HG03175 (cell line): ENCODE measurements at regions not wholly inside any gene's neighbourhood (a gene's known extent, or its start where the extent isn't known, plus 50 kb on each side); places are given as distances from the start of the nearest gene placed in this dataset.
A peak's percentile ranks its signal among the peaks of the same experiment; 100 is the strongest.

Source experiments
- ATAC-seq: cut with Tn5 transposase; IDR thresholded peaks from one replicate; pipeline ENCODE4 v1.9.1; 2021; ENCODE audit warnings: mild to moderate bottlenecking, moderate library complexity; ENCODE audit not compliant: unreplicated experiment

GRCh38 chr5:118778941-118779340 lies 209.4 kb downstream of the DTWD2 start:
- ATAC-seq, result no peak

GRCh38 chr5:118777189-118777736 lies 211.1 kb downstream of the DTWD2 start:
- ATAC-seq, result no peak

GRCh38 chr5:118776755-118777154 lies 211.6 kb downstream of the DTWD2 start:
- ATAC-seq, result peak; percentile 50

GRCh38 chr5:118775790-118776499 lies 212.4 kb downstream of the DTWD2 start:
- ATAC-seq, result no peak

- no peak for ATAC-seq
Measured at GRCh38 chr5:118768607-118769175, 219.7 kb downstream of the DTWD2 start.

GRCh38 chr5:118762291-118762690 lies 226.1 kb downstream of the DTWD2 start:
- no peak for ATAC-seq

GRCh38 chr5:118761814-118762213 lies 226.5 kb downstream of the DTWD2 start:
- no peak for ATAC-seq

- no peak for ATAC-seq
Measured at GRCh38 chr5:118752969-118753368, 235.4 kb downstream of the DTWD2 start.

GRCh38 chr5:118736396-118736795 lies 252.0 kb downstream of the DTWD2 start:
- no peak for ATAC-seq

- no peak for ATAC-seq
Measured at GRCh38 chr5:118733394-118733793, 255.0 kb downstream of the DTWD2 start.

- ATAC-seq, result peak; percentile 42
Measured at GRCh38 chr5:118728191-118728590, 260.2 kb downstream of the DTWD2 start.

GRCh38 chr5:118726891-118727290 lies 261.5 kb downstream of the DTWD2 start:
- no peak for ATAC-seq

- peak; percentile 93 for ATAC-seq
Measured at GRCh38 chr5:118723021-118723338, 265.4 kb downstream of the DTWD2 start.

- ATAC-seq, result peak; percentile 56
Measured at GRCh38 chr5:118722122-118723020, 266.0 kb downstream of the DTWD2 start.

- no peak for ATAC-seq
Measured at GRCh38 chr5:118711727-118712126, 276.6 kb downstream of the DTWD2 start.

GRCh38 chr5:118705959-118706667 lies 282.2 kb downstream of the DTWD2 start:
- no peak for ATAC-seq

- no peak for ATAC-seq
Measured at GRCh38 chr5:118703241-118703640, 285.1 kb downstream of the DTWD2 start.

- ATAC-seq, result no peak
Measured at GRCh38 chr5:118701791-118702190, 286.6 kb downstream of the DTWD2 start.

- no peak for ATAC-seq
Measured at GRCh38 chr5:118700510-118700909, 287.8 kb downstream of the DTWD2 start.

- ATAC-seq, result no peak
Measured at GRCh38 chr5:118698774-118699173, 289.6 kb downstream of the DTWD2 start.

- ATAC-seq, result no peak
Measured at GRCh38 chr5:118696076-118696475, 292.3 kb downstream of the DTWD2 start.
